WI38 (cell line): ENCODE measurements at regions not wholly inside any gene's neighbourhood (a gene's known extent, or its start where the extent isn't known, plus 50 kb on each side); places are given as distances from the start of the nearest gene placed in this dataset.

Experiments used
- H3K4me3 ChIP-seq: 2 replicates; pipeline ENCODE4 v1.5.1; 2011; ENCODE audit warnings: low read depth, mild to moderate bottlenecking, control low read depth, low read length
- TF ChIP-seq, protein P1 (sequence below): IDR thresholded peaks from 2 replicates; pipeline ENCODE4 v1.5.1; 2012; ENCODE audit warnings: low read depth, mild to moderate bottlenecking, control low read depth, low read length

DNA sequence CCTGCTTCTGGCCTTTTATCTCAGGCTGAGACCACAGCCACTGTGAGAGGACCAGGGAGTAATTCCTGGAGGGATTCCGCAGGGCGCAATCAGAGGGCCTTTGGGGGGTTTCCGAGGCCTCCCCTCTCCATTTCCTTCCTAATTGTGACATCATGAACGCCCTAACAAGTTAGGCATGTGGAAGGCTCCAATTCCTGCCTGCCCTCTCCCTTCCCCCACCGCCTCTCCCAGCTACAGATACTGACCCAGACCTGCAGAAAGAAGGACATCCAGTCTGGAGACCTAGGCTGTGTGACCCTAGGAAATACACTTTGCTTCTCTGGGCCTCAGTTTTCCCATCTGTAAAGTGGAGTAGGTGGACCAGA is 637.9 kb downstream of the MED13L start:
- H3K4me3 ChIP-seq: no peak overlapping the region
- TF ChIP-seq, protein P1, sequence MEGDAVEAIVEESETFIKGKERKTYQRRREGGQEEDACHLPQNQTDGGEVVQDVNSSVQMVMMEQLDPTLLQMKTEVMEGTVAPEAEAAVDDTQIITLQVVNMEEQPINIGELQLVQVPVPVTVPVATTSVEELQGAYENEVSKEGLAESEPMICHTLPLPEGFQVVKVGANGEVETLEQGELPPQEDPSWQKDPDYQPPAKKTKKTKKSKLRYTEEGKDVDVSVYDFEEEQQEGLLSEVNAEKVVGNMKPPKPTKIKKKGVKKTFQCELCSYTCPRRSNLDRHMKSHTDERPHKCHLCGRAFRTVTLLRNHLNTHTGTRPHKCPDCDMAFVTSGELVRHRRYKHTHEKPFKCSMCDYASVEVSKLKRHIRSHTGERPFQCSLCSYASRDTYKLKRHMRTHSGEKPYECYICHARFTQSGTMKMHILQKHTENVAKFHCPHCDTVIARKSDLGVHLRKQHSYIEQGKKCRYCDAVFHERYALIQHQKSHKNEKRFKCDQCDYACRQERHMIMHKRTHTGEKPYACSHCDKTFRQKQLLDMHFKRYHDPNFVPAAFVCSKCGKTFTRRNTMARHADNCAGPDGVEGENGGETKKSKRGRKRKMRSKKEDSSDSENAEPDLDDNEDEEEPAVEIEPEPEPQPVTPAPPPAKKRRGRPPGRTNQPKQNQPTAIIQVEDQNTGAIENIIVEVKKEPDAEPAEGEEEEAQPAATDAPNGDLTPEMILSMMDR: no peak

DNA sequence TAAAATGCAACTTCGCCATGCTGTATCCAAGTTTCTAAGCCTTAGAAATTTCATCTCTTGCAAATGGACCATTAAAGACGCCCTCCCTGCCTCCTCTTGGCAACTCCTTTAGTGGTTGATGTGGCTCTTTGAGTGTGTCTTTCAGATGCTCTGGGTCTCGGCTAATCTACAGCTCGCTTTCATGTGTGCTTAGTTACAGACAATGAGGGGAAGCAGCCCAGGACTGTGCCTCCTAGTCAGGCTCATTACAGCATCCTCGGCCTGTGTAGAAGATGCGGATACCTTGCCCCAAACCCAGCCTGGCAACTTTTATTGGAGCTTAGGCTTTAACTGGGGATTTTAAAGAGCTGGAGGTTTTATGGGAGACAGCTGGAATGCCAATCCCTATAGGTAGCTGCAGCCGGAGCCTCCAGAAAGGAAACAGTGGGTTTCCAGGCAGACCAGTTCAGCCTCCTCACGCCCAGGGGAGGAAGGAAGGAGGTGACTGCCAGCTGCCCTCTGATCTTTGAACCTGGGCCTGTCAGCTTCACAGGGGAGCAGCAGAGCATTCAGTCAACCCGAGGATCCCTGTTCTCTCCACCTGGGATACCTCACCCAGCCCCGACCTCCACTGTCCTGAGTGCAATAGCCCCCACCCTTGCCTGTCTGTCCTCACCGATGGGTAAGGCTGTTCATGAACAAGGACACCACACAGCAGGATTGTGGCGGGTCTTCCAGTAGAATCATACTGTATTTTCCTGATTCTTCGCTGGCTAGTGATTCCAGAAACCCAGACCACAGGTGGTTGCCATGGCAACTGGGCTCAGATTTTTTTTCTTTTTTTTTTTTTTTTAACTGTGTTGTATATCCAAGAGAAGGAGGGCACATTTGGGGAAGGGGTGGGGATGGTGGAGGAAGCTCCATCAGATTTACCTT is 638.5 kb downstream of the MED13L start:
- H3K4me3 ChIP-seq: no peak overlapping the region
- TF ChIP-seq, protein P1: no peak

DNA sequence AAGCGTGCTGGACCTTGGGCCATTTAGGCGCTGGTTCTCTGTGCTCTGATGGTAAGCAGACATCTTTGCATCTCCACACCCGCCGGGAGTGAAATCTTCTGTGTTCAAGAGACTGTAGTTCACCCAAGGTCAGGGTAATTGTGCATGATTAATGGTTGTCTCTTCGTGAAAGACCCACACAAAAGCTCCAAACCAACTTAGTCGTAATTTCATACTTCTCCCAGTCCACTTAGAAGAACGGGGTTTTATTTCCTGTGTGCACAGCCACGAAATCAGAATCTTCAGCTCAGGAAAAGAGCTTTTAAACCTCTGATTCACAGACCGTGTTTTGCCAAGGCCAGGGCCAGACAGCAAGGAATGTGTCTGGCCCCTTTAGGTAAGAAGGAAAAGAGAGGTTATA is 640.9 kb downstream of the MED13L start:
- H3K4me3 ChIP-seq: no peak overlapping the region
- TF ChIP-seq, protein P1: no peak

DNA sequence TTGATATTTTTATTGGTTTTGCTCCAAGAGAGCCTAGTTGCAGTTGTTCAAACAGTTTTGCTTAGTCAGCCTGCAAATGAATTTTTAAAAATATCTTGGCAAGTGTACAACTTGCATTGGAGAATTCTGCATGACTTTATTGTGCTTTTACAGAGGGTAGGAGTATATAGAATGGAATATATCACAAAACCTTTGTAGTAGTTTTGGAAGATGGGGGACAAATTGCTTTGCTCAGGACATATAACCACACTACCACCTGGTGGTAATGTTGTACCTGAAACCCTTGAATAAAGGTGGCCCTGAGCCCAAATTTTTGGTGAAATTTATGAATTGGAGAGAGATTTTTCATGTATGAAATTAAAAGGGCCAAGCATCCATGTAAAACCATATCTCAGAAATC is 645.2 kb downstream of the MED13L start:
- TF ChIP-seq, protein P1: no peak
- H3K4me3 ChIP-seq: no peak overlapping the region

DNA sequence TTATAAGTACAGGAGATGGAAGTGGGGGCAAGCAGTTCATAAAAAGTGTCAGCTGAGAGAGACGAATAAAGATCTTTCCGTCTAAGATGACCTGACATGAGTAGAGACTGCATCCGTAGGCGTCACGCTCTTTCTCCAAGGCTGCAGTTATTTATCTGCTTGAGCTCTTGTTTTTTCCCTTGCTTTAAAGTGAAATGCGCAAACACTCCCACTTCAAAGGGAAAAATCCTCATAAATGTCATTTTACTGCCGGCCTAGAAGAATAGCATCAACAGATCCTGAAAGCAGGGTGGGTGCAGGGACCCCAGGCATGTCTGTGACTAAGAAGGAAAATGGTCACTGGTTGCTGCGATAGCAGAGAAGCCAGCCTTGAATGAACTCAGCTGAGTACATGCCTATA is 647.4 kb downstream of the MED13L start:
- no peak overlapping the region for H3K4me3 ChIP-seq
- TF ChIP-seq, protein P1: no peak

DNA sequence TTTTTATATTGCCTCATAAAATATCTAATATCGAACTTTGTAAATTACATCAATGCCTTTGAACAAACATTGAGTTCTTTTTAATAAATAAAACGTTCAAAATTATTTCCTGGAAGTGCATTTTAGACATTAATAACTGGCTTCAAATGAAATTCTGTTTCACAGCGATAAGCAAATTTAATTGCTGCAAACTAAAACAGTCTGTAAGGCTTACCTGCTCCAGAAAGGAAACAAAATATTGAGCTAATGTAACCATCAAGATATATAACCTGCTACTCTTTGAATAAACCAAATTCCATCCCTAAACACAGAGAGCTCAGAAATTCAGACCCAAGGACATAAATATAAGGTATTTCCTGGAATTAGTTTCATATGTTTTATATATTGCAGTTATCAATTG is 651.3 kb downstream of the MED13L start:
- TF ChIP-seq, protein P1: no peak
- no peak overlapping the region for H3K4me3 ChIP-seq

DNA sequence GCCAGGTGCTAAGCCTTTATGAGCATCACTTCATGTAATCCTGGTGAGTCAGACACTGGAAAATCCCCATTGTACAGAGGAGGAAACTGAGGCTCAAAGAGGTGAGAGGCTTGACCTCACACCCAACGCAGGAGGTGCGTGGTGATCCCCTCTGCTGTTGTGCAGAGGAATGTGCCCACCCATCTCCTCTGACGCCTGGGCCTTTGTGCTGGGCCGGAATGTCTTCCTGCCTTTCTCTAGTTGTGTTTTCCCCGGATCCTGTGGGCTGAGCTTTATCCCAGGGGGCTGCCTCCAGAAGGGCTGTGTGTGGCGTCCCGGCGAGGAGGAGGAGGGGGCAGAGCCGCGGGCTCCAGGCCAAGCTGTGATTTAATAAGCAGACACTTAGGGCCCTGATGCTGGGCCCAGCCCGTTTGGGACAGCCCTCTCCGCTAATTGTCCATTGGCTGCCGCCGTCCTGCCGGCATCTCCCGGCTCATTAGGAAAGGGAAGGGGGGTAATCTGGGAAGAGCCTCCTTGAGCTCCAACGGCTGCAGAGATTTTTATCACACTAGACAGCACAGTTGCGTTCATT is 653.6 kb downstream of the MED13L start:
- H3K4me3 ChIP-seq: no peak overlapping the region
- TF ChIP-seq, protein P1: no peak
